ENCODE measurements at regions not wholly inside any gene's neighbourhood (a gene's known extent, or its start where the extent isn't known, plus 50 kb on each side); places are given as distances from the start of the nearest gene placed in this dataset.

DNA sequence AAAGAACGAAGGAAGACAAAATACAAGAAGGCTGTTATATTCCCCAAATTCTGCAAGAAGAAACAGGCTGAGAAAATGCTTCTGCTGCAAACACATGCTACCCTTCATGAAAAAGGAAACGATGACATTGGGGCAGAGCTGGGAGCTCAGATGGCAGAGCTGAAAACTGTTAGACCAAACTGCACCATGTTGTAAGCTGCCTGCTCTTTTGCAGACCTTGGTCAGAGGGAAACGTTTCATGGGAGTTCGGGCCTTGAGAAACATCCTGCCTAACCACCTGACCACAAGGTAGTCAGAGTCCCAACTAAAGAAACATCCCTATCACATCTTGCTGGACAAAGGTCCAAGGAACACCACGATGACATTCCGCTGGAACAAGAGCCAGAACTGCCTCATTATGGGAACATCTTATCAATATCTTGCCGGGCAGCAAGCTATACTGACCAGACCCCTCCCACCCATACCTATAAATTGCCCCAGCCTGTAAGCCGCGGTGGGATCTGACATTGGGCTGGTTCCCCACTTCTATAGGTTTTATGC, 110.7 kb upstream of the CTSC start:
- Histone ChIP-seq H3K36me3 (ENCODE audit: low read depth) (no peaks in the 10 kb centered on the region), H3K27ac (ENCODE audit: poor library complexity, severe bottlenecking) (no peak overlapping the region), H3K9me3 (ENCODE audit: severe bottlenecking) (no peaks in the 10 kb centered on the region), H3K4me1 (ENCODE audit: insufficient read depth, poor library complexity, severe bottlenecking) (no peaks in the 10 kb centered on the region), H3K4me3 (ENCODE audit: severe bottlenecking) (no peak overlapping the region), H3K27me3 (ENCODE audit: insufficient read depth, poor library complexity, severe bottlenecking) (no peaks in the 10 kb centered on the region)
- TF ChIP-seq, protein P1, sequence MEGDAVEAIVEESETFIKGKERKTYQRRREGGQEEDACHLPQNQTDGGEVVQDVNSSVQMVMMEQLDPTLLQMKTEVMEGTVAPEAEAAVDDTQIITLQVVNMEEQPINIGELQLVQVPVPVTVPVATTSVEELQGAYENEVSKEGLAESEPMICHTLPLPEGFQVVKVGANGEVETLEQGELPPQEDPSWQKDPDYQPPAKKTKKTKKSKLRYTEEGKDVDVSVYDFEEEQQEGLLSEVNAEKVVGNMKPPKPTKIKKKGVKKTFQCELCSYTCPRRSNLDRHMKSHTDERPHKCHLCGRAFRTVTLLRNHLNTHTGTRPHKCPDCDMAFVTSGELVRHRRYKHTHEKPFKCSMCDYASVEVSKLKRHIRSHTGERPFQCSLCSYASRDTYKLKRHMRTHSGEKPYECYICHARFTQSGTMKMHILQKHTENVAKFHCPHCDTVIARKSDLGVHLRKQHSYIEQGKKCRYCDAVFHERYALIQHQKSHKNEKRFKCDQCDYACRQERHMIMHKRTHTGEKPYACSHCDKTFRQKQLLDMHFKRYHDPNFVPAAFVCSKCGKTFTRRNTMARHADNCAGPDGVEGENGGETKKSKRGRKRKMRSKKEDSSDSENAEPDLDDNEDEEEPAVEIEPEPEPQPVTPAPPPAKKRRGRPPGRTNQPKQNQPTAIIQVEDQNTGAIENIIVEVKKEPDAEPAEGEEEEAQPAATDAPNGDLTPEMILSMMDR (IDR thresholded peaks at IDR 0.05; ENCODE audit: poor library complexity, severe bottlenecking), result no peak
- no peak for DNase-seq (ENCODE audit: low spot score)
- ATAC-seq (ENCODE audit: low read depth), result no peak

DNA sequence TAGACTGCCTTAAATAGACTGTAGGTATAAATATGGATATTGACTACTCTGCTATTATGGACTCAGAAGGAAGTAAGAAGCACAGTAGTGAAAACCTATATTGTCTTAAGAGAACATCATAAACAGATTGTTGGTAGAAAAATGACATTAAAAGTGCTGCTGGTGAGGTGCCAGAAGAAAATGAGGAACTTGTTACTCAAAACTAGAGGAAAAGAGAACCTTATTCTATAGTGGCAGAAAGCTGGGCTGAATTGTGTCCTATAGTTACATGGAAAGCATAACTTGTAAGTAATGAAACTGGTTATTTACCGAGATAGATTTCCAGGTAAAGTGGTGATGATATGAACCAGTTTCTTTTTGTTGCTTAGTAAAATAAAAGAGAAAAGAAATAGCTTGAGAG, 109.7 kb upstream of the CTSC start:
- H3K27ac ChIP-seq (ENCODE audit: poor library complexity, severe bottlenecking), result no peak overlapping the region
- DNase-seq (ENCODE audit: low spot score) (no peak), ATAC-seq (ENCODE audit: low read depth) (no peak)
- H3K4me1 ChIP-seq (ENCODE audit: insufficient read depth, poor library complexity, severe bottlenecking), result no peaks in the 10 kb centered on the region
- no peaks in the 10 kb centered on the region for H3K27me3 ChIP-seq (ENCODE audit: insufficient read depth, poor library complexity, severe bottlenecking)
- H3K4me3 ChIP-seq (ENCODE audit: severe bottlenecking), result no peak overlapping the region
- TF ChIP-seq, protein P1 (IDR thresholded peaks at IDR 0.05; ENCODE audit: poor library complexity, severe bottlenecking), result no peak
- H3K9me3 ChIP-seq (ENCODE audit: severe bottlenecking), result no peaks in the 10 kb centered on the region
- no peaks in the 10 kb centered on the region for H3K36me3 ChIP-seq (ENCODE audit: low read depth)

DNA sequence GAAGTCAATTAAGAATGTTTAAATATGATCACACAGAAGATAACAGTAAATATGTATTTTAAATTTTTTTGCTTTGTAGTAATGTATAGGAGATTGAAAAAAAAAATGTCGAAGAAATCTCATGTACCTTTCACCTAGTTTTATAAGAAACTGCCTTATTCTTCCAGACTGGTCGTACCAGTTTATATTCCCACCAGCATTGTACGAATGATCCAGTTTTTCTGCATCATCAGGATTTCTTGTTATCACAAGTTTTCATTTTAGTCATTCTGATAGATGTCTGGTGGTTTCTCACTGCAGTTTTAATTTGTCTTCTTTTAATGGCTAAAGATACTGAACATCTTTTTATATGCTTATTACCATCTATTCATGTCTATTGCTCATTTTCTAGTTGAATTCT, 101.8 kb upstream of the CTSC start:
- TF ChIP-seq, protein P1 (IDR thresholded peaks at IDR 0.05; ENCODE audit: poor library complexity, severe bottlenecking), result no peak
- Histone ChIP-seq H3K9me3 (ENCODE audit: severe bottlenecking) (no peaks in the 10 kb centered on the region), H3K36me3 (ENCODE audit: low read depth) (no peaks in the 10 kb centered on the region), H3K27me3 (ENCODE audit: insufficient read depth, poor library complexity, severe bottlenecking) (no peaks in the 10 kb centered on the region), H3K4me1 (ENCODE audit: insufficient read depth, poor library complexity, severe bottlenecking) (peaks cover 11% of the 10 kb centered on the region), H3K4me3 (ENCODE audit: severe bottlenecking) (no peak overlapping the region), H3K27ac (ENCODE audit: poor library complexity, severe bottlenecking) (no peak overlapping the region)
- DNase-seq (ENCODE audit: low spot score), result no peak
- ATAC-seq (ENCODE audit: low read depth), result no peak

DNA sequence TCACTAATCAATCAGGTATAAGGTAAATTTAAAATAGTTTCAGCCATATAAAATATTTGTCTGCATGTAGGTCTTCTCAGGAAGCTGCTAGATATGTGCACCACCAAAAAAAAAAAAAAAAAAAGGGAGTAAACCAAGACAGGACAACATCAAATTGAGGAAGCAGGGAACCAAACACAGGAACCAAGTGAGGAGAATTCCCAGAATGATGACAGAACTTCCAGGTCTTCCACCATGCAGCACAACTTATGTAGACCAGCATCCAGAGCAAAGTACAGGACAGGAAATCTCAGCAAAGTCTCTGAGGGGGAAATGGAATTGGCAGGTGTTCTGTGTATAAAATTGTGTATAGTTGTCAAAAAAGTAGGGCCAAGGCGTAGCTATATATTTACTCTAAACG, 101.2 kb upstream of the CTSC start:
- DNase-seq (ENCODE audit: low spot score), result no peak
- no peak for ATAC-seq (ENCODE audit: low read depth)
- Histone ChIP-seq H3K27me3 (ENCODE audit: insufficient read depth, poor library complexity, severe bottlenecking) (no peaks in the 10 kb centered on the region), H3K4me1 (ENCODE audit: insufficient read depth, poor library complexity, severe bottlenecking) (peaks cover 15% of the 10 kb centered on the region), H3K27ac (ENCODE audit: poor library complexity, severe bottlenecking) (no peak overlapping the region), H3K9me3 (ENCODE audit: severe bottlenecking) (no peaks in the 10 kb centered on the region), H3K4me3 (ENCODE audit: severe bottlenecking) (no peak overlapping the region), H3K36me3 (ENCODE audit: low read depth) (no peaks in the 10 kb centered on the region)
- TF ChIP-seq, protein P1 (IDR thresholded peaks at IDR 0.05; ENCODE audit: poor library complexity, severe bottlenecking), result no peak

DNA sequence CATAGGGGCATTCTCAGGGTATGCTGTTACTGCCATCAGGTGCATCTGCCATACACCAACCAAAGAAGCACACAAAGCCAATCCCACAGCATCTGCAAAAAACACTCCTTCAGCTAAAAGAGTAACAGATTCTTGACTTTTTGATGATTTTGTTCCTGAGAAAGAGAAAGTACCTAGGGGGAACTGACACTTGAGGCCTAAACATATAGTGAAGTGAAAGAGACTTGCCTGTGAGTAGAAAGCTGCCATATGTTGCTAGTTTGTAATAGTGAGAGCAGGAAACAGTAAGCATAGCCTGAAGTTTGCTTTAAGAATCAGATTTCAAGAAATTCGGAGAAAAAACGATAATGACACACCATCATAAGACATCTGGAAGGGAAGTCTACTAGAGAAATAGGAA, 97.9 kb upstream of the CTSC start:
- TF ChIP-seq, protein P1 (IDR thresholded peaks at IDR 0.05; ENCODE audit: poor library complexity, severe bottlenecking), result no peak
- Histone ChIP-seq H3K27ac (ENCODE audit: poor library complexity, severe bottlenecking) (no peak overlapping the region), H3K9me3 (ENCODE audit: severe bottlenecking) (no peaks in the 10 kb centered on the region), H3K27me3 (ENCODE audit: insufficient read depth, poor library complexity, severe bottlenecking) (no peaks in the 10 kb centered on the region), H3K36me3 (ENCODE audit: low read depth) (no peaks in the 10 kb centered on the region), H3K4me3 (ENCODE audit: severe bottlenecking) (no peak overlapping the region), H3K4me1 (ENCODE audit: insufficient read depth, poor library complexity, severe bottlenecking) (peaks cover 15% of the 10 kb centered on the region)
- DNase-seq (ENCODE audit: low spot score), result no peak
- no peak for ATAC-seq (ENCODE audit: low read depth)
